ENCODE measurements at regions not wholly inside any gene's neighbourhood (a gene's known extent, or its start where the extent isn't known, plus 50 kb on each side); places are given as distances from the start of the nearest gene placed in this dataset.

DNA sequence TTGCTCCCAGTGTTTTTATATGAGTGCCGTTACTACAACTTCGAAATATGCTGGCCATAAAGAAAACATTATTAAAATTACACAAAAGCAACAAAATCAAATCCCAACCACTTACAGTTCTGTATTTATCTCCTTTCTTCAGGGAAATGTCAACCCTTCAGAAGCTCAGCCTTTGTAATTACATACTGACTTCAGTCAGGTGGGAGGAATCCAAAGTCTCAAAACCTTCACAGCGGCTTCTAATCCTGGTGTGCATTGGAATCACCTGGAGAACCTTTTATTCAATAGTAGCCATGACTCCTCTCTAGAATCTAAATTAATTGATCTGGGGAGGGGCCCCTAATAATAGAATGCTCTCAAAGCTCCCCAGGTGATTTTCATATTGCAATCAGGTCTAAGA, 463.7 kb upstream of the ARHGEF26 start:
- DNase-seq = no peak
- no peaks in the 10 kb centered on the region for H3K36me3 ChIP-seq (replicated peaks)
- H3K4me3 ChIP-seq (ENCODE audit: low read depth, low read length) = no peak overlapping the region
- no peaks in the 10 kb centered on the region for H3K27me3 ChIP-seq (replicated peaks)
- in situ Hi-C loops (cut with HindIII; ENCODE audit: low pct_ligation_motif_present, low sequenced_read_pairs) = no loop called here
- no peak overlapping the region for H3K27ac ChIP-seq
- TF ChIP-seq, protein P1, sequence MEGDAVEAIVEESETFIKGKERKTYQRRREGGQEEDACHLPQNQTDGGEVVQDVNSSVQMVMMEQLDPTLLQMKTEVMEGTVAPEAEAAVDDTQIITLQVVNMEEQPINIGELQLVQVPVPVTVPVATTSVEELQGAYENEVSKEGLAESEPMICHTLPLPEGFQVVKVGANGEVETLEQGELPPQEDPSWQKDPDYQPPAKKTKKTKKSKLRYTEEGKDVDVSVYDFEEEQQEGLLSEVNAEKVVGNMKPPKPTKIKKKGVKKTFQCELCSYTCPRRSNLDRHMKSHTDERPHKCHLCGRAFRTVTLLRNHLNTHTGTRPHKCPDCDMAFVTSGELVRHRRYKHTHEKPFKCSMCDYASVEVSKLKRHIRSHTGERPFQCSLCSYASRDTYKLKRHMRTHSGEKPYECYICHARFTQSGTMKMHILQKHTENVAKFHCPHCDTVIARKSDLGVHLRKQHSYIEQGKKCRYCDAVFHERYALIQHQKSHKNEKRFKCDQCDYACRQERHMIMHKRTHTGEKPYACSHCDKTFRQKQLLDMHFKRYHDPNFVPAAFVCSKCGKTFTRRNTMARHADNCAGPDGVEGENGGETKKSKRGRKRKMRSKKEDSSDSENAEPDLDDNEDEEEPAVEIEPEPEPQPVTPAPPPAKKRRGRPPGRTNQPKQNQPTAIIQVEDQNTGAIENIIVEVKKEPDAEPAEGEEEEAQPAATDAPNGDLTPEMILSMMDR (IDR thresholded peaks at IDR 0.05; ENCODE audit: low read depth, low read length, missing control alignments) = no peak

- in situ Hi-C loops (cut with HindIII; ENCODE audit: low pct_ligation_motif_present, low sequenced_read_pairs) = no loop called here
- H3K27ac ChIP-seq = no peak overlapping the region
- no peaks in the 10 kb centered on the region for H3K27me3 ChIP-seq (replicated peaks)
- no peak for DNase-seq
- H3K36me3 ChIP-seq (replicated peaks) = no peaks in the 10 kb centered on the region
- H3K4me3 ChIP-seq (ENCODE audit: low read depth, low read length) = no peak overlapping the region
- TF ChIP-seq, protein P1 (IDR thresholded peaks at IDR 0.05; ENCODE audit: low read depth, low read length, missing control alignments) = no peak
Measured at GRCh38 chr3:153658136-153658535, 463.1 kb upstream of the ARHGEF26 start.

DNA sequence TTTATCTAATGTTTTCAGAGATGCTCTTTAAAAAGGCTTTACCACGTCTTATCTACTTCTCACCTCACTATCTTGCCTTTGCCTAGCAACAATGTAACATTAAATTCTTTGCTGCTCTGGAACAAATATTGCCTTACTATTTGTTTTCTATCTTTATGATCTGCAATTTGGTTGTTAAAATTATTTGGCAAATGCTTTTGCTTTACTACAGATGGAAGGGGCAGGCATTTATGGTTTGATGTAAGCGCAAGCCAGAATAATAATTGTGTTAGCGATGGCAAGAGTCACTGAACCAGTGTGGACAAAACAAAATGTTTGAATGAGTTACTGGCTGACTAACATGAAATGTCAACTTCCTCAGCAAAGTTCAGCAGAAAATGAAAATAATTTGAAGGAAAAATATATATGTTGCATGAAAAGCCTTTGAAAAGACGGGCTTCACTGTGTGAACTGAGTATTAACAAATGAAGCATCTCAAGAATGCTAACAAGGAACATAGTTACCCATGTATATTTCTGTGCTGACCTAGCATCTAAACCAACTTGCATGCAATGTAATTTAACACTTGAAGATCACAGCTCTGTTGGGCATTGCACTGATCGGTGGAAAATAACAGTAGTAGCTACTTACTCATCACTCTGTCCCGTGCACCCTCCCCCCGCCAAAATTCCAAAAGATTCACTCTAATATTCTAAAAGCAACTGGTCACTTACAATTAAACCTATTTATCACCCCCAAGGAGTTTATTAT, 454.0 kb upstream of the ARHGEF26 start:
- H3K27ac ChIP-seq = no peak overlapping the region
- TF ChIP-seq, protein P1 (IDR thresholded peaks at IDR 0.05; ENCODE audit: low read depth, low read length, missing control alignments) = no peak
- no peaks in the 10 kb centered on the region for H3K27me3 ChIP-seq (replicated peaks)
- no peaks in the 10 kb centered on the region for H3K36me3 ChIP-seq (replicated peaks)
- no peak for DNase-seq
- in situ Hi-C loops (cut with HindIII; ENCODE audit: low pct_ligation_motif_present, low sequenced_read_pairs) = no loop called here
- H3K4me3 ChIP-seq (ENCODE audit: low read depth, low read length) = no peak overlapping the region

DNA sequence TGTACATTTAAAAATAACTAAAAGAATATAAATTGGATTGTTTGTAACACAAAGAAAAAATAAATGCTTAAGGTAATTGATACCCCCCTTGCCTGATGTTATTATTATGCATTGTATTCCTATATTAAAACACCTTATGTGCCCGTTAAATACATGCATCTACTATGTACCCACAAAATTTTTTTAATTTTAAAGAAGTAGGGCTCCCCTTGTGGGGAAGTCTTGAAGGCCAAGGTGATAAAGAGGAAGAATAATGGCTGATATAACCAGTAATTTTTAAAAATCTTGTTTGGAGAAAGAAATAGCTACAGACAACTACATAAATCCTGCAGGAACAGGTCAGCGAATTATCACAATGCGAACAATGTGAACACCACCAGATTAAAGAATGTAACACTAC, 451.7 kb upstream of the ARHGEF26 start:
- TF ChIP-seq, protein P1 (IDR thresholded peaks at IDR 0.05; ENCODE audit: low read depth, low read length, missing control alignments) = no peak
- no peak for DNase-seq
- no peaks in the 10 kb centered on the region for H3K27me3 ChIP-seq (replicated peaks)
- no peak overlapping the region for H3K27ac ChIP-seq
- H3K4me3 ChIP-seq (ENCODE audit: low read depth, low read length) = no peak overlapping the region
- no peaks in the 10 kb centered on the region for H3K36me3 ChIP-seq (replicated peaks)
- in situ Hi-C loops (cut with HindIII; ENCODE audit: low pct_ligation_motif_present, low sequenced_read_pairs) = no loop called here

GRCh38 chr3:153670577-153670976, 450.6 kb upstream of the ARHGEF26 start:
- Histone ChIP-seq H3K36me3 (replicated peaks) (no peaks in the 10 kb centered on the region), H3K27ac (no peak overlapping the region), H3K4me3 (ENCODE audit: low read depth, low read length) (no peak overlapping the region), H3K27me3 (replicated peaks) (no peaks in the 10 kb centered on the region)
- no peak for DNase-seq
- TF ChIP-seq, protein P1 (IDR thresholded peaks at IDR 0.05; ENCODE audit: low read depth, low read length, missing control alignments) = no peak
- in situ Hi-C loops (cut with HindIII; ENCODE audit: low pct_ligation_motif_present, low sequenced_read_pairs) = no loop called here

- in situ Hi-C loops (cut with HindIII; ENCODE audit: low pct_ligation_motif_present, low sequenced_read_pairs) = no loop called here
- Histone ChIP-seq H3K4me3 (ENCODE audit: low read depth, low read length) (no peak overlapping the region), H3K27ac (no peak overlapping the region), H3K27me3 (replicated peaks) (no peaks in the 10 kb centered on the region), H3K36me3 (replicated peaks) (no peaks in the 10 kb centered on the region)
- no peak for DNase-seq
- TF ChIP-seq, protein P1 (IDR thresholded peaks at IDR 0.05; ENCODE audit: low read depth, low read length, missing control alignments) = no peak
Measured at GRCh38 chr3:153673853-153674252, 447.3 kb upstream of the ARHGEF26 start.
